ENCODE measurements at regions not wholly inside any gene's neighbourhood (a gene's known extent, or its start where the extent isn't known, plus 50 kb on each side); places are given as distances from the start of the nearest gene placed in this dataset.

DNA sequence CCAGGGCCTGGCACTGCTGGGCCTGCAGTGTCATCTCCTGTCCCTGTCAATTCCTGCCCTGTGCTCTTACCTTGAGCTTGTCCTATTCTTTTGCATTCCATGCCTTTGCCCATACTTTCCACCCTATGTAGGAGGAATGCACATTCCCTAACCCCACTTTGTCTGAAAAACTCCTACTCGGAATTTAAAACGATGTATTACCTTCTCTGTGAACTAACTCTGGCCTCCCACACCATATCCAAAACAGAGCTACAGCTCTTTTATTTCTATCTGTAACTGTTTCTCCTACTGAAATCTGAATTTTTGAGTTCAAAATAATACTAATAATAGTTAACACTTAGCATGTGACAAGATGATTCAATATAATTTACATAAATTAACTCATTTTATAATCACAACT, 353.7 kb downstream of the FRK start:
- ChIA-PET CTCF (interaction anchor here (0.5 to 1.0 kb wide), 2 partner anchors 9 to 11 kb away, joined by 3 read pairs; no protein-coding TSS in a partner anchor), POLR2A (no interaction called here)
- intact Hi-C loops (cut with micrococcal nuclease): no loop called here

GRCh38 chr6:115706324-115706723, 354.4 kb downstream of the FRK start:
- intact Hi-C loops (cut with micrococcal nuclease): no loop called here
- Mint-ChIP-seq H3K4me3 (ENCODE audit: unreplicated experiment) (no peak overlapping the region), H3K27ac (ENCODE audit: low read depth, unreplicated experiment) (no peak overlapping the region)

More for the DNA sequence above, 353.7 kb downstream of the FRK start:
- BruUV-seq (replicated peaks): no TSS peak
- Mint-ChIP-seq H3K27ac (ENCODE audit: low read depth, unreplicated experiment) (no peak overlapping the region), H3K9me3 (ENCODE audit: unreplicated experiment) (peaks cover 7% of the 10 kb centered on the region), H3K27me3 (ENCODE audit: insufficient read depth, unreplicated experiment) (peaks cover 11% of the 10 kb centered on the region), H3K4me3 (ENCODE audit: unreplicated experiment) (no peak overlapping the region), H3K36me3 (ENCODE audit: insufficient read depth, unreplicated experiment) (no peaks in the 10 kb centered on the region), H3K4me1 (ENCODE audit: insufficient read depth, unreplicated experiment) (no peaks in the 10 kb centered on the region)
- no peak for DNase-seq (ENCODE audit: unreplicated experiment)
- no peak for TF ChIP-seq CTCF (IDR thresholded peaks at IDR 0.05; ENCODE audit: unreplicated experiment)

GRCh38 chr6:115704028-115704427, 356.7 kb downstream of the FRK start:
- Mint-ChIP-seq H3K36me3 (ENCODE audit: insufficient read depth, unreplicated experiment) (no peaks in the 10 kb centered on the region), H3K9me3 (ENCODE audit: unreplicated experiment) (peaks cover 7% of the 10 kb centered on the region), H3K4me3 (ENCODE audit: unreplicated experiment) (no peak overlapping the region), H3K27me3 (ENCODE audit: insufficient read depth, unreplicated experiment) (no peaks in the 10 kb centered on the region), H3K27ac (ENCODE audit: low read depth, unreplicated experiment) (no peak overlapping the region), H3K4me1 (ENCODE audit: insufficient read depth, unreplicated experiment) (no peaks in the 10 kb centered on the region)
- intact Hi-C loops (cut with micrococcal nuclease): no loop called here
- TF ChIP-seq CTCF (IDR thresholded peaks at IDR 0.05; ENCODE audit: unreplicated experiment): no peak
- POLR2A ChIA-PET: no interaction called here
- CTCF ChIA-PET: no interaction called here
- no peak for DNase-seq (ENCODE audit: unreplicated experiment)
- BruUV-seq (replicated peaks): no TSS peak

More at GRCh38 chr6:115706324-115706723, 354.4 kb downstream of the FRK start:
- ChIA-PET POLR2A (no interaction called here), CTCF (no interaction called here)
- Mint-ChIP-seq H3K4me1 (ENCODE audit: insufficient read depth, unreplicated experiment) (no peaks in the 10 kb centered on the region), H3K9me3 (ENCODE audit: unreplicated experiment) (peaks cover 7% of the 10 kb centered on the region), H3K27me3 (ENCODE audit: insufficient read depth, unreplicated experiment) (peaks cover 11% of the 10 kb centered on the region), H3K36me3 (ENCODE audit: insufficient read depth, unreplicated experiment) (no peaks in the 10 kb centered on the region)
- BruUV-seq (replicated peaks): no TSS peak
- DNase-seq (ENCODE audit: unreplicated experiment): no peak
- no peak for TF ChIP-seq CTCF (IDR thresholded peaks at IDR 0.05; ENCODE audit: unreplicated experiment)

DNA sequence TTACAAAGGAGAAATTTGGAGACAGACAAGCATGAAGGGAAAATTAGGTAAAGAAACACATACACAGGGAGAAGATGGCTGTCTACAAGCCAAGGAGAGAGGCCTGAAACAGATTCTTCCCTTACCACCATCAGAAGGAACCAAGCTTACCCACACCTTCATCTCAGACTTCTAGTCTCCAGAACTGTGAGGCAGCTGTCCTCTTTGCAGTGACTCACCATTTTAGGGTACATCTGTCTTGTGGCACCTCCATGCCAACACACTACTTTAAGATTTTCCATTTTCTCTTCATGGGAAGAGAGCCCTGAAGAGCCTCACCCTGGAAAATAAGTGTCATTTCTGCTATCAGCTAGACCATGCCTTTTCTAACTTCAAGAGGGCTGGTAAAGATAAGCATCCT, 369.3 kb downstream of the FRK start:
- intact Hi-C loops (cut with micrococcal nuclease): no loop called here
- ChIA-PET POLR2A (no interaction called here), CTCF (interaction anchor here (0.6 to 1.1 kb wide), 2 partner anchors 10 to 18 kb away, joined by 3 read pairs; no protein-coding TSS in a partner anchor)
- Mint-ChIP-seq H3K36me3 (ENCODE audit: insufficient read depth, unreplicated experiment) (no peaks in the 10 kb centered on the region), H3K4me1 (ENCODE audit: insufficient read depth, unreplicated experiment) (no peaks in the 10 kb centered on the region), H3K9me3 (ENCODE audit: unreplicated experiment) (no peaks in the 10 kb centered on the region), H3K27ac (ENCODE audit: low read depth, unreplicated experiment) (no peak overlapping the region), H3K27me3 (ENCODE audit: insufficient read depth, unreplicated experiment) (peaks cover 14% of the 10 kb centered on the region), H3K4me3 (ENCODE audit: unreplicated experiment) (no peak overlapping the region)
- no TSS peak for BruUV-seq (replicated peaks)
- no peak for DNase-seq (ENCODE audit: unreplicated experiment)
- no peak for TF ChIP-seq CTCF (IDR thresholded peaks at IDR 0.05; ENCODE audit: unreplicated experiment)

Measured in MCF 10A (cell line).